ENCODE measurements at regions not wholly inside any gene's neighbourhood (a gene's known extent, or its start where the extent isn't known, plus 50 kb on each side); places are given as distances from the start of the nearest gene placed in this dataset.

DNA sequence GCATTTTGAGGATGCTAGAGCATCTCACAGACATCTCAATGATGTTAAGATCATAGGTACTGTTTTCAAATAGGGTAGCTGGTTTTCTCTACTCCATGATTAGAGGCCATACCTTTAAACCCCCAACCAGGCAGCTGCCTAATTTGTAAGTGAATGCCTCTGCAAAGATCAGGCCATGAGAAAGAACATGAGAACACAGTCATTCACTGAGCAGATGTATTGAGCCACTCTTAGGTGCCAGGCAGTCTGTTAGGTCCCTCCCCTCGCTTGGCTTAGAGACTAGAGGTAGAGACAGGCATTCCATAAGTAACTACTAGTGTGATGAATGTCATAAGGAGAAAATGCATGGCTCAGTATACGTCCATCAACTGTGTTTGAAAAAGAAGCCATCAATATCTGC lies 410.0 kb downstream of the FGF9 start:
- no peaks in the 10 kb centered on the region for H3K27me3 ChIP-seq
- no peaks in the 10 kb centered on the region for H3K4me1 ChIP-seq
- no peaks in the 10 kb centered on the region for H3K9me3 ChIP-seq
- 86 to 93% methylated on average over 2 of the region's 2 CpGs for WGBS, 2 donors
- H3K4me3 ChIP-seq: no peak overlapping the region
- intact Hi-C loops (cut with DNase I): no loop called here
- TF ChIP-seq POLR2AphosphoS5 (IDR thresholded peaks at IDR 0.05) (no peak), EP300 (IDR thresholded peaks at IDR 0.05) (no peak)
- no peaks in the 10 kb centered on the region for H3K36me3 ChIP-seq
- DNase-seq: no peak
- no peak overlapping the region for H3K27ac ChIP-seq

DNA sequence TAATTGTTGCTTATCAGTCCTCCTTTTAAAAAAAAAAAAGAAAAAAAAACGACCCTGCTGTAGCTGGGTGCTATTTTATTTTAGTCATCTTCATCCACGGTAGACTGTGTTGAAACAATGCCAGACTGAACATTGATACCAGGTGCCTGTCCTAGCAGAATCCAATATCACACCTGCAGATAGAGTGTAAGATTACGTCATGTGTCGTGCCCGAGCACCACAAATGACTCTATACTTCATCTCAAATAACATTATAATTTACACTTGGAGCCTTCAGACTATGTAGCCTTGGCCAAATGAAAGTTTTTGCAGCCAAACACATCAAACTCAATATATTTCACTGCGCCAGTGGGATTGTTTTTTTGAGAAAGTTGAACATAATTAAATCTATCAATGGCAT lies 410.6 kb downstream of the FGF9 start:
- intact Hi-C loops (cut with DNase I): no loop called here
- no peak for TF ChIP-seq POLR2A (IDR thresholded peaks at IDR 0.05)
- TF ChIP-seq, protein P1, sequence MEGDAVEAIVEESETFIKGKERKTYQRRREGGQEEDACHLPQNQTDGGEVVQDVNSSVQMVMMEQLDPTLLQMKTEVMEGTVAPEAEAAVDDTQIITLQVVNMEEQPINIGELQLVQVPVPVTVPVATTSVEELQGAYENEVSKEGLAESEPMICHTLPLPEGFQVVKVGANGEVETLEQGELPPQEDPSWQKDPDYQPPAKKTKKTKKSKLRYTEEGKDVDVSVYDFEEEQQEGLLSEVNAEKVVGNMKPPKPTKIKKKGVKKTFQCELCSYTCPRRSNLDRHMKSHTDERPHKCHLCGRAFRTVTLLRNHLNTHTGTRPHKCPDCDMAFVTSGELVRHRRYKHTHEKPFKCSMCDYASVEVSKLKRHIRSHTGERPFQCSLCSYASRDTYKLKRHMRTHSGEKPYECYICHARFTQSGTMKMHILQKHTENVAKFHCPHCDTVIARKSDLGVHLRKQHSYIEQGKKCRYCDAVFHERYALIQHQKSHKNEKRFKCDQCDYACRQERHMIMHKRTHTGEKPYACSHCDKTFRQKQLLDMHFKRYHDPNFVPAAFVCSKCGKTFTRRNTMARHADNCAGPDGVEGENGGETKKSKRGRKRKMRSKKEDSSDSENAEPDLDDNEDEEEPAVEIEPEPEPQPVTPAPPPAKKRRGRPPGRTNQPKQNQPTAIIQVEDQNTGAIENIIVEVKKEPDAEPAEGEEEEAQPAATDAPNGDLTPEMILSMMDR (IDR thresholded peaks at IDR 0.05): no peak
- peaks cover 0 to 4% (median 0%) of the 10 kb centered on the region in 4 donors for H3K4me1 ChIP-seq
- no peak overlapping the region for H3K4me3 ChIP-seq
- no peak overlapping the region for H3K27ac ChIP-seq
- DNase-seq: no peak
- H3K9me3 ChIP-seq: no peaks in the 10 kb centered on the region
- 33 to 68% methylated on average over 6 of the region's 6 CpGs for WGBS, 2 donors
- H3K36me3 ChIP-seq: no peaks in the 10 kb centered on the region
- no peaks in the 10 kb centered on the region for H3K27me3 ChIP-seq

DNA sequence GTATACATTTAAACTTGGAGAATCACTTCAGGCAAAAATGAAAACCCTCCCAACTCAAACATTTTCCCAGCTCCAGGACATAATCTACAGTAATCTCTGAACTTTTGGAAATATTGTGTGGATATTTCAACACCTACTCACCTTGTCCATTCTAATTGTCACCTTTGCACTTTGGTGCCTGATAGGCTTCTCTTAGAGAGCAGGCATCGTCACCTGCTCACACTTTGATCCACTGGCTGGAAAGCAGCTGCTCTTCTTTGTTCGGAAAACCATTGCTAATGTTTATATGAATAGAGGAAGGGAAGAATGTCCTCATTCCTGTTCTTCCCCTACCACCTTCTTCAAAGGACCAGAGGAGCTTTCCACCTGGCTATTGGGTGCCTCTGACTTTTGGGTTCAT lies 411.2 kb downstream of the FGF9 start:
- Histone ChIP-seq H3K27me3 (no peaks in the 10 kb centered on the region), H3K36me3 (no peaks in the 10 kb centered on the region), H3K4me3 (no peak overlapping the region), H3K4me1 (peaks cover 0 to 10% (median 0%) of the 10 kb centered on the region in 4 donors), H3K9me3 (no peaks in the 10 kb centered on the region), H3K27ac (no peak overlapping the region)
- 17 to 60% methylated on average over 2 of the region's 2 CpGs for WGBS, 2 donors
- no peak for DNase-seq
- TF ChIP-seq POLR2AphosphoS5 (IDR thresholded peaks at IDR 0.05): no peak
- no peak for TF ChIP-seq POLR2A (IDR thresholded peaks at IDR 0.05)
- TF ChIP-seq EP300 (IDR thresholded peaks at IDR 0.05): no peak
- TF ChIP-seq, protein P1 (IDR thresholded peaks at IDR 0.05): no peak
- intact Hi-C loops (cut with DNase I): no loop called here

DNA sequence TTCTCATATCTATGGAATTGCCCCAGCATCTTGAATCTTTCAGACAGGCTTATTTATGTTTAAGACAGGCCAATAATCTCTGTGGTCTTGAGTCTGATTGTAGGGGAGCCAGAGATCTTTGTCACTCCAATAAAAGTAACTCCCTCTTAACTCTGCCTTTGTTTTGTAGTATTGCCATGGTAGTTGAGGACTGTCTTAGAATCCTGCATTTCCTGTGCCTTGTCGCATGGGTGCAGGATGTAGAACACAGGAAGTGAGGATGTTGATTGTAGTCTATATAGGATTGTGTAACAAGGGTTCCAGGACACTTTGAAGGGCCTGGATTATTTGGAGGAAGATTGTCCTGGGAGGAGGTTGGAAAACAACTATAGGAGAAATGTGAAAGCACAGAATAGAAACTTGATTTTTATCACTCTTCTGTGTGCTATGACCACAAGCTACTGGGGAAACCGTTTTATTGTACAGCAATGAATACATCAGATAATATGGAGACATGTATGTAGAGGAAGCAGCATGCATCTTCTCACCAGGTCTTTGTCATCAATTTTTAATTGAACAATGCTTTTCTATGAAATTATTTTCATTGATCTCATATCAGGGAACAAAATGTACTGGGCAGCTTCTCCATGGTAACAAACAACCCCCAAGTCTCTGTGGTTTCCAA lies 411.7 kb downstream of the FGF9 start:
- intact Hi-C loops (cut with DNase I): no loop called here
- H3K27ac ChIP-seq: no peak overlapping the region
- H3K4me1 ChIP-seq: peaks cover 0 to 10% (median 0%) of the 10 kb centered on the region in 4 donors
- WGBS, 2 donors: 34 to 35% methylated on average over 2 of the region's 2 CpGs
- no peaks in the 10 kb centered on the region for H3K9me3 ChIP-seq
- no peaks in the 10 kb centered on the region for H3K36me3 ChIP-seq
- no peak overlapping the region for H3K4me3 ChIP-seq
- no peak for DNase-seq
- no peaks in the 10 kb centered on the region for H3K27me3 ChIP-seq
- TF ChIP-seq POLR2A (IDR thresholded peaks at IDR 0.05) (no peak), EP300 (IDR thresholded peaks at IDR 0.05) (no peak), POLR2AphosphoS5 (IDR thresholded peaks at IDR 0.05) (no peak)
- TF ChIP-seq, protein P1 (IDR thresholded peaks at IDR 0.05): no peak

DNA sequence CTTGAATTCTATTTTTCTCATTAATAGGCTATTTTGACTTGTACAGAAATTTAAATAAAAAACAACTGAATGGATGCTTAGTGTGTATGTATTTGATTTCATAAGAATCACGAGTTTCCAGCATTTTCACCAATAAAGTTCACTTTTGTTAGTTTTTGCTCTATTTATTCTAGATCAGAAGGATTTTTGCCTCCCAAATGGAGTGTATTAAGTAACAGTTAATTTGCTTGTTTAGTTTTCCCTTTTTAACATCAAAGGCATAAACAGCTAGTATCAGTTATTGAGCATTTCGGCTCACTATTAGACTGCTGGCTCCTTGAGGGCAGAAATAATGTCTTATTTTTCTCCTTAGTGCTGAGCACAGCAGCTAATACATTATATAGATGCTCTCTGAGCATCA lies 414.1 kb downstream of the FGF9 start:
- peaks cover 0 to 10% (median 0%) of the 10 kb centered on the region in 4 donors for H3K4me1 ChIP-seq
- intact Hi-C loops (cut with DNase I): no loop called here
- no peaks in the 10 kb centered on the region for H3K27me3 ChIP-seq
- TF ChIP-seq, protein P1 (IDR thresholded peaks at IDR 0.05): no peak
- no peak for TF ChIP-seq POLR2A (IDR thresholded peaks at IDR 0.05)
- no peak for TF ChIP-seq POLR2AphosphoS5 (IDR thresholded peaks at IDR 0.05)
- TF ChIP-seq EP300 (IDR thresholded peaks at IDR 0.05): no peak
- WGBS, 2 donors: 84 to 88% methylated on average over 2 of the region's 2 CpGs
- H3K27ac ChIP-seq: no peak overlapping the region
- H3K36me3 ChIP-seq: no peaks in the 10 kb centered on the region
- DNase-seq: no peak
- no peak overlapping the region for H3K4me3 ChIP-seq
- H3K9me3 ChIP-seq: no peaks in the 10 kb centered on the region
